ENCODE measurements at regions not wholly inside any gene's neighbourhood (a gene's known extent, or its start where the extent isn't known, plus 50 kb on each side); places are given as distances from the start of the nearest gene placed in this dataset.

DNA sequence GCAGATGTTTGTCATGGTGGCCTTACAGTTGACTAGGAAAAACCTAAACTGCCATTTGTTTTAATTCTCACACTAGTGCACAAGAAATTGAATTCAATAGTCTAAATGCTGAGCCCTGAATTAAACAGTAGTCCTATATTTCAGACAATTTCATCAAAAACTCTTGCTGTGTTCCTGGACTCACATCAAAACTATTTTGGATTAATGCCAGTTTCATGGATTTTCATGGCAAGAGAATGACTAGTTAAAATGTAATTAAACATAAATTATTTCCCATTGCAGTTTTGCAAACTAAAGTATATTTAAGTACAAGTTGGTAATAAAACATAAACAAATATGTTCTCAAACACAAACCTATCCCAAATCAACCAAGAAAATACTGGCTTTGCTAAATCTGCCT lies 468.0 kb upstream of the PRICKLE1 start:
- TF ChIP-seq ZBTB44 (tag by site-specific recombination; IDR thresholded peaks at IDR 0.05): no peak
- TF ChIP-seq, protein P1, sequence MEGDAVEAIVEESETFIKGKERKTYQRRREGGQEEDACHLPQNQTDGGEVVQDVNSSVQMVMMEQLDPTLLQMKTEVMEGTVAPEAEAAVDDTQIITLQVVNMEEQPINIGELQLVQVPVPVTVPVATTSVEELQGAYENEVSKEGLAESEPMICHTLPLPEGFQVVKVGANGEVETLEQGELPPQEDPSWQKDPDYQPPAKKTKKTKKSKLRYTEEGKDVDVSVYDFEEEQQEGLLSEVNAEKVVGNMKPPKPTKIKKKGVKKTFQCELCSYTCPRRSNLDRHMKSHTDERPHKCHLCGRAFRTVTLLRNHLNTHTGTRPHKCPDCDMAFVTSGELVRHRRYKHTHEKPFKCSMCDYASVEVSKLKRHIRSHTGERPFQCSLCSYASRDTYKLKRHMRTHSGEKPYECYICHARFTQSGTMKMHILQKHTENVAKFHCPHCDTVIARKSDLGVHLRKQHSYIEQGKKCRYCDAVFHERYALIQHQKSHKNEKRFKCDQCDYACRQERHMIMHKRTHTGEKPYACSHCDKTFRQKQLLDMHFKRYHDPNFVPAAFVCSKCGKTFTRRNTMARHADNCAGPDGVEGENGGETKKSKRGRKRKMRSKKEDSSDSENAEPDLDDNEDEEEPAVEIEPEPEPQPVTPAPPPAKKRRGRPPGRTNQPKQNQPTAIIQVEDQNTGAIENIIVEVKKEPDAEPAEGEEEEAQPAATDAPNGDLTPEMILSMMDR (tag by site-specific recombination; IDR thresholded peaks at IDR 0.05): no peak
- TF ChIP-seq, protein P2, sequence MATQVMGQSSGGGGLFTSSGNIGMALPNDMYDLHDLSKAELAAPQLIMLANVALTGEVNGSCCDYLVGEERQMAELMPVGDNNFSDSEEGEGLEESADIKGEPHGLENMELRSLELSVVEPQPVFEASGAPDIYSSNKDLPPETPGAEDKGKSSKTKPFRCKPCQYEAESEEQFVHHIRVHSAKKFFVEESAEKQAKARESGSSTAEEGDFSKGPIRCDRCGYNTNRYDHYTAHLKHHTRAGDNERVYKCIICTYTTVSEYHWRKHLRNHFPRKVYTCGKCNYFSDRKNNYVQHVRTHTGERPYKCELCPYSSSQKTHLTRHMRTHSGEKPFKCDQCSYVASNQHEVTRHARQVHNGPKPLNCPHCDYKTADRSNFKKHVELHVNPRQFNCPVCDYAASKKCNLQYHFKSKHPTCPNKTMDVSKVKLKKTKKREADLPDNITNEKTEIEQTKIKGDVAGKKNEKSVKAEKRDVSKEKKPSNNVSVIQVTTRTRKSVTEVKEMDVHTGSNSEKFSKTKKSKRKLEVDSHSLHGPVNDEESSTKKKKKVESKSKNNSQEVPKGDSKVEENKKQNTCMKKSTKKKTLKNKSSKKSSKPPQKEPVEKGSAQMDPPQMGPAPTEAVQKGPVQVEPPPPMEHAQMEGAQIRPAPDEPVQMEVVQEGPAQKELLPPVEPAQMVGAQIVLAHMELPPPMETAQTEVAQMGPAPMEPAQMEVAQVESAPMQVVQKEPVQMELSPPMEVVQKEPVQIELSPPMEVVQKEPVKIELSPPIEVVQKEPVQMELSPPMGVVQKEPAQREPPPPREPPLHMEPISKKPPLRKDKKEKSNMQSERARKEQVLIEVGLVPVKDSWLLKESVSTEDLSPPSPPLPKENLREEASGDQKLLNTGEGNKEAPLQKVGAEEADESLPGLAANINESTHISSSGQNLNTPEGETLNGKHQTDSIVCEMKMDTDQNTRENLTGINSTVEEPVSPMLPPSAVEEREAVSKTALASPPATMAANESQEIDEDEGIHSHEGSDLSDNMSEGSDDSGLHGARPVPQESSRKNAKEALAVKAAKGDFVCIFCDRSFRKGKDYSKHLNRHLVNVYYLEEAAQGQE (tag by site-specific recombination; IDR thresholded peaks at IDR 0.05): no peak
- no peak for TF ChIP-seq GLI4 (tag by site-specific recombination; IDR thresholded peaks at IDR 0.05)
- no peak for TF ChIP-seq ZNF677 (tag by site-specific recombination; IDR thresholded peaks at IDR 0.05)
- no peak for TF ChIP-seq ZNF558 (tag by site-specific recombination; IDR thresholded peaks at IDR 0.05)
- no peak for TF ChIP-seq ELK4 (IDR thresholded peaks at IDR 0.05; ENCODE audit: borderline replicate concordance, low read depth, low read length)
- TF ChIP-seq ZBTB49 (tag by site-specific recombination; IDR thresholded peaks at IDR 0.05; ENCODE audit: low read depth): no peak
